SK-N-SH (cell line): ENCODE measurements at regions not wholly inside any gene's neighbourhood (a gene's known extent, or its start where the extent isn't known, plus 50 kb on each side); places are given as distances from the start of the nearest gene placed in this dataset.

Experiments used
- CTCF ChIA-PET: fragments of 300-600, 350-600 bp; formaldehyde crosslinking; extraction: SDS; loops from one replicate; lab custom pipeline; 2021; lab: Yijun Ruan, JAX
- POLR2A ChIA-PET: fragments of 350-600 bp; sonication (Branson Sonifier 250); formaldehyde crosslinking; extraction: SDS; loops from one replicate; lab custom pipeline; 2020; ENCODE audit warnings: antibody characterized with exemption, inconsistent platforms; lab: Yijun Ruan, JAX
- DNase-seq: peaks from one replicate; pipeline ENCODE4 v3.0.0; 2012
- H2AFZ ChIP-seq: fragments of 200-600 bp; sonication (generic); 2 replicates; pipeline ENCODE4 v1.8.1; 2016; ENCODE audit warnings: antibody characterized with exemption, mild to moderate bottlenecking, low read depth
- H3F3A ChIP-seq: fragments of 200-600 bp; sonication (generic); replicated peaks from 2 replicates; pipeline ENCODE3; 2016; ENCODE audit warnings: antibody characterized with exemption, mild to moderate bottlenecking; ENCODE audit not compliant: insufficient read depth
- H3K27ac ChIP-seq, 2 experiments: fragments of 200-500 bp in 1 of 2; fragments of 200-600 bp in 1 of 2; sonication (Bioruptor generic) in 1 of 2; sonication (generic), shearing (Covaris generic) in 1 of 2; 2 replicates each; pipeline versions ENCODE4 v1.5.1 to v1.6.1; 2014 to 2016; ENCODE audit warnings: low read depth in 2 of 2, inconsistent platforms in 1 of 2, low read length in 1 of 2, mild to moderate bottlenecking in 1 of 2, mixed read lengths in 1 of 2
- H3K27me3 ChIP-seq: fragments of 200-600 bp; sonication (generic), shearing (Covaris generic); 2 replicates; pipeline ENCODE4 v1.6.1; 2016; ENCODE audit warnings: mixed run types; ENCODE audit not compliant: insufficient read depth
- H3K36me3 ChIP-seq, 2 experiments: fragments of 200-500 bp in 1 of 2; fragments of 200-600 bp in 1 of 2; sonication (Bioruptor generic) in 1 of 2; sonication (generic) in 1 of 2; replicated peaks in 1 of 2; 2 replicates each; pipeline versions ENCODE3 to v1.5.1; 2014 to 2016; ENCODE audit warnings: low read length in 1 of 2, mild to moderate bottlenecking in 1 of 2; ENCODE audit not compliant: insufficient read depth in 2 of 2, control insufficient read depth in 1 of 2
- H3K4me1 ChIP-seq, 2 experiments: fragments of 200-500 bp in 1 of 2; fragments of 200-600 bp in 1 of 2; sonication (Bioruptor generic) in 1 of 2; sonication (generic), shearing (Covaris generic) in 1 of 2; 2 replicates each; pipeline versions ENCODE4 v1.5.1 to v1.6.1; 2014 to 2016; ENCODE audit warnings: low read depth in 1 of 2, low read length in 1 of 2, mixed run types in 1 of 2; ENCODE audit not compliant: insufficient read depth in 2 of 2, control insufficient read depth in 1 of 2
- H3K4me2 ChIP-seq: fragments of 200-600 bp; sonication (generic), shearing (Covaris generic); 2 replicates; pipeline ENCODE4 v1.6.1; 2017; ENCODE audit warnings: mixed run types
- H3K4me3 ChIP-seq, 2 experiments: fragments of 200-500 bp in 1 of 2; fragments of 200-600 bp in 1 of 2; sonication (Bioruptor generic) in 1 of 2; sonication (generic), shearing (Covaris generic) in 1 of 2; 2 replicates each; pipeline versions ENCODE4 v1.5.1 to v1.8.1; 2014 to 2016; ENCODE audit warnings: low read depth in 2 of 2, inconsistent platforms in 1 of 2, low read length in 1 of 2, mild to moderate bottlenecking in 1 of 2, mixed read lengths in 1 of 2, moderate library complexity in 1 of 2
- H3K79me2 ChIP-seq: fragments of 200-600 bp; sonication (generic); 2 replicates; pipeline ENCODE4 v1.8.1; 2017; ENCODE audit warnings: mild to moderate bottlenecking; ENCODE audit not compliant: insufficient read depth
- H3K9ac ChIP-seq: fragments of 200-600 bp; sonication (generic); 2 replicates; pipeline ENCODE4 v1.6.1; 2017; ENCODE audit warnings: mixed run types
- H3K9me2 ChIP-seq: fragments of 200-600 bp; sonication (generic); 2 replicates; pipeline ENCODE4 v1.6.1; 2017; ENCODE audit warnings: mixed run types
- H3K9me3 ChIP-seq: fragments of 200-600 bp; sonication (generic); 2 replicates; pipeline ENCODE4 v1.6.1; 2017; ENCODE audit warnings: mixed run types, mild to moderate bottlenecking, moderate library complexity
- H4K20me1 ChIP-seq: fragments of 200-600 bp; sonication (generic); 2 replicates; pipeline ENCODE4 v1.6.1; 2017; ENCODE audit warnings: mild to moderate bottlenecking, mixed run types; ENCODE audit not compliant: insufficient read depth
- CHD2 ChIP-seq: fragments of 150-350 bp; IDR thresholded peaks from 2 replicates; pipeline ENCODE4 v1.6.1; 2018; ENCODE audit warnings: low read length; ENCODE audit not compliant: partially characterized antibody
- CTCF ChIP-seq: fragments of 200-600 bp; sonication (generic); IDR thresholded peaks from 2 replicates; pipeline ENCODE4 v1.6.1; 2017; ENCODE audit warnings: antibody characterized with exemption, mild to moderate bottlenecking, moderate library complexity
- ELF1 ChIP-seq: IDR thresholded peaks from 2 replicates; pipeline ENCODE4 v1.4.0; 2012
- EP300 ChIP-seq, 2 experiments: IDR thresholded peaks; 2 replicates each; pipeline versions ENCODE4 v1.4.0 to v1.6.1; 2012; ENCODE audit warnings: borderline replicate concordance in 1 of 2, low read depth in 1 of 2, low read length in 1 of 2
- EZH2phosphoT487 ChIP-seq: fragments of 200-600 bp; sonication (generic); IDR thresholded peaks from 2 replicates; pipeline ENCODE4 v1.6.1; 2017; ENCODE audit warnings: low read depth, mixed run types, mild to moderate bottlenecking, antibody characterized with exemption, moderate library complexity, borderline replicate concordance
- IRF3 ChIP-seq: fragments of 150-350 bp; IDR thresholded peaks from 2 replicates; pipeline ENCODE4 v1.6.1; 2016; ENCODE audit warnings: mild to moderate bottlenecking, low read depth, low read length
- RFX5 ChIP-seq: IDR thresholded peaks from 2 replicates; pipeline ENCODE4 v1.6.1; 2012; ENCODE audit warnings: mild to moderate bottlenecking, improper control_type of control experiment, low read length
- RXRA ChIP-seq: IDR thresholded peaks from 2 replicates; pipeline ENCODE4 v1.4.0; 2012; ENCODE audit warnings: low read depth, mild to moderate bottlenecking, borderline replicate concordance
- TAF1 ChIP-seq: IDR thresholded peaks from 2 replicates; pipeline ENCODE4 v1.6.1; 2012; ENCODE audit warnings: low read depth, mild to moderate bottlenecking, low read length, moderate library complexity, borderline replicate concordance
- USF2 ChIP-seq: fragments of 150-350 bp; IDR thresholded peaks from 2 replicates; pipeline ENCODE4 v1.6.1; 2017; ENCODE audit warnings: antibody characterized with exemption, low read length, low read depth, borderline replicate concordance
- YY1 ChIP-seq: IDR thresholded peaks from 2 replicates; pipeline ENCODE4 v1.4.0; 2012; ENCODE audit warnings: low read depth, mild to moderate bottlenecking
- WGBS: methylation state at CpG from one replicate; pipeline ENCODE4 v1.1.6; 2017; ENCODE audit warnings: low lambda C conversion rate; 5-methylcytosine and 5-hydroxymethylcytosine counted together

GRCh38 chr4:82033862-82034261, 339.9 kb downstream of the HNRNPD start:
- Histone ChIP-seq H3K9me2 (no peaks in the 10 kb centered on the region), H3K4me3 (no peak overlapping the region), H3K9me3 (no peaks in the 10 kb centered on the region), H3K27me3 (no peaks in the 10 kb centered on the region), H3F3A (no peaks in the 10 kb centered on the region), H3K36me3 (no peaks in the 10 kb centered on the region), H3K4me2 (no peak overlapping the region), H4K20me1 (no peaks in the 10 kb centered on the region), H2AFZ (no peak overlapping the region), H3K27ac (no peak overlapping the region), H3K9ac (no peak overlapping the region), H3K79me2 (no peaks in the 10 kb centered on the region), H3K4me1 (no peaks in the 10 kb centered on the region)
- CTCF ChIA-PET: no interaction called here
- POLR2A ChIA-PET: no interaction called here
- no peak for TF ChIP-seq IRF3
- TF ChIP-seq CTCF: no peak
- no peak for TF ChIP-seq RFX5
- no peak for TF ChIP-seq USF2
- no peak for DNase-seq
- WGBS: 0% methylated on average over 2 of the region's 2 CpGs

GRCh38 chr4:82031376-82031927, 342.3 kb downstream of the HNRNPD start:
- WGBS: 3% methylated on average over 2 of the region's 2 CpGs
- no peaks in the 10 kb centered on the region for H3F3A ChIP-seq
- no peaks in the 10 kb centered on the region for H3K79me2 ChIP-seq
- no peak for DNase-seq
- no peak overlapping the region for H2AFZ ChIP-seq
- H3K4me3 ChIP-seq: no peak overlapping the region
- ChIA-PET CTCF (no interaction called here), POLR2A (no interaction called here)
- no peak for TF ChIP-seq EP300 (IDR thresholded peaks at IDR 0.05; ENCODE audit: borderline replicate concordance in 1 of 2, low read depth in 1 of 2, low read length in 1 of 2)
- no peak for TF ChIP-seq TAF1
- no peak for TF ChIP-seq RXRA
- no peak for TF ChIP-seq ELF1
- TF ChIP-seq CHD2: no peak
- no peak for TF ChIP-seq YY1
- no peak for TF ChIP-seq EZH2phosphoT487
- TF ChIP-seq IRF3: no peak
- no peaks in the 10 kb centered on the region for H3K27me3 ChIP-seq
- H3K9ac ChIP-seq: no peak overlapping the region
- no peaks in the 10 kb centered on the region for H3K36me3 ChIP-seq
- no peaks in the 10 kb centered on the region for H3K9me2 ChIP-seq
- H3K27ac ChIP-seq: no peak overlapping the region
- H3K9me3 ChIP-seq: no peaks in the 10 kb centered on the region
- H3K4me2 ChIP-seq: no peak overlapping the region
- no peaks in the 10 kb centered on the region for H3K4me1 ChIP-seq
- no peaks in the 10 kb centered on the region for H4K20me1 ChIP-seq
